Thyroid gland (tissue), 4 donors: ENCODE measurements at regions not wholly inside any gene's neighbourhood (a gene's known extent, or its start where the extent isn't known, plus 50 kb on each side); places are given as distances from the start of the nearest gene placed in this dataset.

Experiments
- DNase-seq, 2 donors: peaks; one replicate each; pipeline ENCODE4 v3.0.0-alpha.2; 2019
- H3K27ac ChIP-seq, 3 donors: fragments of 200-600 bp; sonication (generic); 1 replicate in 2 of 3; 2 replicates in 1 of 3; pipeline ENCODE4 v1.5.1; 2016 to 2019; ENCODE audit warnings: mild to moderate bottlenecking in 1 of 3, moderate library complexity in 1 of 3
- H3K27me3 ChIP-seq: fragments of 200-600 bp; sonication (generic); one replicate; pipeline ENCODE4 v1.5.1; 2019
- H3K36me3 ChIP-seq, 2 donors: fragments of 200-600 bp; sonication (generic); one replicate each; pipeline ENCODE4 v1.5.1; 2016 to 2019
- H3K4me1 ChIP-seq, 2 donors: fragments of 200-600 bp; sonication (generic); one replicate each; pipeline ENCODE4 v1.5.1; 2017 to 2019
- H3K4me3 ChIP-seq, 3 donors: fragments of 200-600 bp; sonication (generic); replicated peaks in 1 of 3; 1 replicate in 2 of 3; 2 replicates in 1 of 3; pipeline ENCODE4 v1.5.1; 2016; ENCODE audit warnings: mild to moderate bottlenecking in 1 of 3
- H3K9me3 ChIP-seq: fragments of 200-600 bp; sonication (generic); one replicate; pipeline ENCODE4 v1.5.1; 2017
- POLR2A ChIP-seq, 2 donors: fragments of 450-650 bp; IDR thresholded peaks; one replicate each; pipeline ENCODE4 v1.6.1; 2017; ENCODE audit warnings: antibody characterized with exemption in 2 of 2, mild to moderate bottlenecking in 2 of 2, moderate library complexity in 1 of 2
- WGBS, 2 donors: methylation state at CpG; one replicate each; pipeline ENCODE4 v1.1.5; 2017; 5-methylcytosine and 5-hydroxymethylcytosine counted together
- intact Hi-C: fragments of 100-400 bp; cut with DNase I; formaldehyde crosslinking; loops from one replicate; pipeline ENCODE4 v1.15.1; 2023
- TF ChIP-seq, protein P1 (sequence below), 6 experiments: fragments of 200-600 bp in 3 of 6; fragments of 450-650 bp in 3 of 6; sonication (generic) in 3 of 6; IDR thresholded peaks; one replicate each; pipeline ENCODE4 v1.5.1; 2016 to 2019; ENCODE audit warnings: antibody characterized with exemption in 6 of 6, mild to moderate bottlenecking in 2 of 6, inconsistent platforms in 1 of 6, moderate library complexity in 1 of 6

DNA sequence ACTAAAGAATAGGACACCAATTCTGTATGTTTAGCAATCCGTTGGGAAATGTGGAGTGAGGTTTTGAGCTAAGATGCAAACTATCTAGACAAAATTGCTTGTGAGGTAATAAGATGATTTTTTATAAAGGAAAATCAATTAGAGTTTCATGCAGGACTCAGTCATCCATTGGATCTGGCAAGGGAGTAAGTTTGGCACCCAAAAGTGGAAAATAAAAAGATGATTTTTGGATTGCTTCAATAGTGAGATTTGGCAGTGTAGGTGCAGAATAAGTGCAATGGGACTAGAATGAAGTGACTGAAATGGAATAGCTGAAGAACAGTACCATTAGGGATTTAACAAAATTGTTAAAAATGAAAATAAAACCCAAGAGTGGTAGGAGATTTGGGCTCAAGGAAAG is 290.5 kb upstream of the EPHA5 start:
- no peak for DNase-seq
- no peaks in the 10 kb centered on the region for H3K9me3 ChIP-seq
- no peaks in the 10 kb centered on the region for H3K27me3 ChIP-seq
- H3K4me1 ChIP-seq = no peaks in the 10 kb centered on the region
- intact Hi-C loops = no loop called here
- H3K4me3 ChIP-seq = no peak overlapping the region
- WGBS, 2 donors = 51 to 61% methylated on average over 1 of the region's 1 CpG
- H3K27ac ChIP-seq = no peak overlapping the region
- no peaks in the 10 kb centered on the region for H3K36me3 ChIP-seq
- no peak for TF ChIP-seq POLR2A (IDR thresholded peaks at IDR 0.05)
- TF ChIP-seq, protein P1, sequence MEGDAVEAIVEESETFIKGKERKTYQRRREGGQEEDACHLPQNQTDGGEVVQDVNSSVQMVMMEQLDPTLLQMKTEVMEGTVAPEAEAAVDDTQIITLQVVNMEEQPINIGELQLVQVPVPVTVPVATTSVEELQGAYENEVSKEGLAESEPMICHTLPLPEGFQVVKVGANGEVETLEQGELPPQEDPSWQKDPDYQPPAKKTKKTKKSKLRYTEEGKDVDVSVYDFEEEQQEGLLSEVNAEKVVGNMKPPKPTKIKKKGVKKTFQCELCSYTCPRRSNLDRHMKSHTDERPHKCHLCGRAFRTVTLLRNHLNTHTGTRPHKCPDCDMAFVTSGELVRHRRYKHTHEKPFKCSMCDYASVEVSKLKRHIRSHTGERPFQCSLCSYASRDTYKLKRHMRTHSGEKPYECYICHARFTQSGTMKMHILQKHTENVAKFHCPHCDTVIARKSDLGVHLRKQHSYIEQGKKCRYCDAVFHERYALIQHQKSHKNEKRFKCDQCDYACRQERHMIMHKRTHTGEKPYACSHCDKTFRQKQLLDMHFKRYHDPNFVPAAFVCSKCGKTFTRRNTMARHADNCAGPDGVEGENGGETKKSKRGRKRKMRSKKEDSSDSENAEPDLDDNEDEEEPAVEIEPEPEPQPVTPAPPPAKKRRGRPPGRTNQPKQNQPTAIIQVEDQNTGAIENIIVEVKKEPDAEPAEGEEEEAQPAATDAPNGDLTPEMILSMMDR (IDR thresholded peaks at IDR 0.05) = no peak

DNA sequence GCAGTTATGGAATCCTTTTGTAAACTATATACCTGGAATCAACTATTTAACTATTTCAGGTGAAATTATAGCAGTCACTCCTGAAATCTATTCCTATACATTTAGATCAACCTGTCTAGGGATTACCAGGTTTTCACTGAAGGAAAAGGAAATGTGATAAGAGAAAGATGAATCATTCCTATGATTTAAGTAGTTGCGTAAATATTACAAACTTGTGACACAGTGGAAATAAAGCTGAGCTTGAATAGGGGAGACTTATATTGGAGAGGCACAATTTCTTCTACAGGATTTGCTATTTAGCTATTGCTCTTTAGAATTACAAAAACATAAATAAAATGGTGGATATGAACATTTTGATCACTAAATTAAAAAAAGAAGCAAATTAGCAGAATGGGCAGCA is 284.1 kb upstream of the EPHA5 start:
- no peaks in the 10 kb centered on the region for H3K9me3 ChIP-seq
- DNase-seq = no peak
- 96 to 97% methylated on average over 1 of the region's 1 CpG for WGBS, 2 donors
- H3K27ac ChIP-seq = no peak overlapping the region
- intact Hi-C loops = no loop called here
- H3K4me1 ChIP-seq = no peaks in the 10 kb centered on the region
- H3K27me3 ChIP-seq = no peaks in the 10 kb centered on the region
- H3K4me3 ChIP-seq = no peak overlapping the region
- H3K36me3 ChIP-seq = no peaks in the 10 kb centered on the region
- TF ChIP-seq, protein P1 (IDR thresholded peaks at IDR 0.05) = no peak
- no peak for TF ChIP-seq POLR2A (IDR thresholded peaks at IDR 0.05)

DNA sequence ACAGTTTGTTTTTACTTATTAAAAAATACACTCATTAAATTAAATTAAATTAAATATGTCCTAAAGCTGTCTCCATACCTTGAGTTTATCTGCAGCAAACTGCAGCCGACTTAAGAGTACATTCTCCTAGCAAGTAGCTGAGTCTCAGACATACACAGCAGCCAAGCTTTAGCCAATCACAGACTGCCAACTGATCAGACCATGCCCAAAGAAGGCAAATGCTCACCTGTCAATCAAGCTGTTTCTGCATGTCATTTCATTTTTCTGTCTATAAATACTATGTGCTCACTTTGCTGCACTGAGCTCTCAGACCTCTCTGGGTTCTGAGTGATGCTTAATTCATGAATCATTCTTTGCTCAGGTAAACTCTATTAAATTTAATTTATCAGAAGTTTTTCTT is 280.9 kb upstream of the EPHA5 start:
- H3K27ac ChIP-seq = no peak overlapping the region
- intact Hi-C loops = no loop called here
- H3K27me3 ChIP-seq = no peaks in the 10 kb centered on the region
- no peaks in the 10 kb centered on the region for H3K9me3 ChIP-seq
- TF ChIP-seq, protein P1 (IDR thresholded peaks at IDR 0.05) = no peak
- no peak for TF ChIP-seq POLR2A (IDR thresholded peaks at IDR 0.05)
- no peak overlapping the region for H3K4me3 ChIP-seq
- 82 to 98% methylated on average over 1 of the region's 1 CpG for WGBS, 2 donors
- H3K4me1 ChIP-seq = no peaks in the 10 kb centered on the region
- no peak for DNase-seq
- H3K36me3 ChIP-seq = no peaks in the 10 kb centered on the region

DNA sequence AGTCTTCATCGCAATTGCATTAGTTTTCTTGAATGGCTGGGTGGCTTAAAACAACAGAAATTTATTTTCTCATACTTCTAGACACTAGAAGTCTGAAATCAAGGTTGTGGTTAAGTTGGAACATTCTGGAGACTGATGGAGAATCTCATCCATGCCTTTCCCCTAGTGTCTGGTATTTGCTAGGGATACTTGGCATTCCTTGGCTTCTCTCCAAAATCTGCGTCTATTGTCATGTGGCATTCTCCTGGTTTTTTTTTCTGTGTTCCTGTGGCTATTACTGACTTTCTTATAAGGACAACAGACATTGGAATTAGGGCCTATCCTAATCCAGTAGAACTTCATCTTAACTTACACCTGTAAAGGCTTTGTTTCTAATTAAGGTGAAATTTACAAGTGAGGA is 272.8 kb upstream of the EPHA5 start:
- no peaks in the 10 kb centered on the region for H3K4me1 ChIP-seq
- TF ChIP-seq, protein P1 (IDR thresholded peaks at IDR 0.05) = no peak
- no peak for TF ChIP-seq POLR2A (IDR thresholded peaks at IDR 0.05)
- WGBS, 2 donors = 22 to 41% methylated on average over 2 of the region's 2 CpGs
- intact Hi-C loops = no loop called here
- no peak overlapping the region for H3K27ac ChIP-seq
- no peak overlapping the region for H3K4me3 ChIP-seq
- H3K36me3 ChIP-seq = no peaks in the 10 kb centered on the region
- DNase-seq = peak in 1 of 2 donors; percentile 1
- H3K27me3 ChIP-seq = no peaks in the 10 kb centered on the region
- no peaks in the 10 kb centered on the region for H3K9me3 ChIP-seq

DNA sequence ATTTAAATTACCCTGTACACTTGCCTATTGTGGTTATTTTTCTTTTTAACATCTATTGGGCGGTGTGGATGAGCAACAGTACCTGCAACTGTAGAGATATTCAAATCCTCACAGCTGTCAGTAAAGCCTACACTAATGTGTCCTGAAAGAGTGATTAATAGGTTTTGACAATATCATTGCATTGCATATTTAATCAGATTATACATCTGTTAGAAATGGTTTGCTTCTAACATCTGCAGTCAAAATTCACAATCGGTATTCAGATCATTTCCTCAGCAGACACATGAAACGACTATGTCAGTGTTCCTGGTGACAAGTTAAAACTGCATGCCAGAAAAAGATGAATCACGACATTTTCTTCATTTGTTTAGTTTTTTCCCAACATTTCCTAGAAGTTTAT is 254.6 kb upstream of the EPHA5 start:
- Histone ChIP-seq H3K27ac (no peak overlapping the region), H3K36me3 (no peaks in the 10 kb centered on the region), H3K4me3 (no peak overlapping the region), H3K4me1 (no peaks in the 10 kb centered on the region), H3K27me3 (no peaks in the 10 kb centered on the region), H3K9me3 (no peaks in the 10 kb centered on the region)
- no peak for DNase-seq
- WGBS, 2 donors = 80 to 81% methylated on average over 4 of the region's 4 CpGs
- TF ChIP-seq POLR2A (IDR thresholded peaks at IDR 0.05) = no peak
- TF ChIP-seq, protein P1 (IDR thresholded peaks at IDR 0.05) = no peak
- intact Hi-C loops = no loop called here
